ENCODE measurements at regions not wholly inside any gene's neighbourhood (a gene's known extent, or its start where the extent isn't known, plus 50 kb on each side); places are given as distances from the start of the nearest gene placed in this dataset.

- no peak for TF ChIP-seq CTCF (IDR thresholded peaks at IDR 0.05; ENCODE audit: insufficient read depth, low read depth, low read length)
- TF ChIP-seq EZH2 (IDR thresholded peaks at IDR 0.05; ENCODE audit: insufficient read depth, low read length) = no peak
Measured at GRCh38 chr5:90054612-90055011, 354.9 kb downstream of the CETN3 start.
